HCT116 (cell line): ENCODE measurements at regions not wholly inside any gene's neighbourhood (a gene's known extent, or its start where the extent isn't known, plus 50 kb on each side); places are given as distances from the start of the nearest gene placed in this dataset.

Experiments used
- EZH2phosphoT487 ChIP-seq: fragments of 200-600 bp; IDR thresholded peaks from 2 replicates; pipeline ENCODE4 v1.6.1; 2018; ENCODE audit warnings: antibody characterized with exemption, borderline replicate concordance
- MAX ChIP-seq: IDR thresholded peaks from 2 replicates; pipeline ENCODE4 v1.6.1; 2012
- POLR2A ChIP-seq: IDR thresholded peaks from 2 replicates; pipeline ENCODE4 v1.7.0; 2011; ENCODE audit warnings: borderline replicate concordance; ENCODE audit not compliant: insufficient read depth, insufficient read length; ENCODE audit errors: extremely low read depth
- POLR2AphosphoS5 ChIP-seq: IDR thresholded peaks from 2 replicates; pipeline ENCODE4 v1.6.1; 2011; ENCODE audit warnings: mild to moderate bottlenecking, low read depth, low read length, moderate library complexity
- RAD21 ChIP-seq: IDR thresholded peaks from 2 replicates; pipeline ENCODE4 v1.6.1; 2012; ENCODE audit warnings: low read depth, mild to moderate bottlenecking
- REST ChIP-seq: IDR thresholded peaks from 2 replicates; pipeline ENCODE4 v1.6.1; 2012; ENCODE audit warnings: low read depth
- SIN3A ChIP-seq: IDR thresholded peaks from 2 replicates; pipeline ENCODE4 v1.6.1; 2012; ENCODE audit warnings: low read depth
- TF ChIP-seq, protein P1 (sequence below): IDR thresholded peaks from 2 replicates; pipeline ENCODE4 v1.6.1; 2011; ENCODE audit warnings: mild to moderate bottlenecking, low read length, moderate library complexity; ENCODE audit not compliant: insufficient replicate concordance; ENCODE audit errors: extremely low read depth
- TF ChIP-seq, protein P2 (sequence below), 3 experiments: fragments of 200-600 bp in 1 of 3; sonication (generic) in 1 of 3; IDR thresholded peaks in 2 of 3; conservative IDR thresholded peaks in 1 of 3; 2 replicates each; pipeline ENCODE4 v1.5.1; 2012 to 2017; ENCODE audit warnings: low read depth in 2 of 3, low read length in 2 of 3, antibody characterized with exemption in 1 of 3, borderline replicate concordance in 1 of 3, control low read depth in 1 of 3, mild to moderate bottlenecking in 1 of 3, mixed read lengths in 1 of 3, mixed run types in 1 of 3, moderate library complexity in 1 of 3; ENCODE audit not compliant: insufficient read depth in 1 of 3

DNA sequence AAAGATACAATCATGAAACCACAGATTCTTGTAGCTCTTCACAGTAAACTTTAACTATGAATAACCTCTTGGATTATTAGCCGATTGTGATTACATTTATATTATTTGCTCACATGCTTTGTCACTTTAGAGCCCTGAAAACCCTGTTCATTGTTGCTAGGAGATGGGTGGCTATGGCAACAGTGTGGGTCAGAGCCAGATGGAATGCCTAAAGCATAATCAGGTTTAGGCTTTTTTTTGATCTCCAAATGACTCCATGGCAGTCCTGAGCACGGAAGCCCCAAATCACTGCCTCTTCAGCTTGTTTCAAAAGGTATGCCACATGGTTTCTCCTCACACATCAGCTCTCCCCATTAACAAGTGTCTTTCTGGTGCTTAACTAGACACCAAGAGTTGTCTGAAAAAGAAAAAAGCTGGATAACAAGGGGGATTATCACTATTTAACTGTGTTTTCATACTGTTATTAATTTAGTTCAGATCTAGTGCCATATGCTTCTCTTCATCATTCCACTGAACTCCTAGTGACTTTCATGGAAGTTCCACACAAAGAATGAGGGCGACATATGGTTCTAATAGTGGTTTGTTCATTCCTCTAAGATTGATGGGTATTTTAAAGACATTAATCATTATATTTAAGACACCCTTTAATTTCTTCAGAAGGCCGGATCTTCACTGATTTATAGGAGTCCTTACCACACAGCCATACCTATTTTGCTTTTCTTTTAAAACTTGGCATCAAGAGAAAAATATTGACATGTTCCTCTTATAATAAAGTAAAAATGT, 88.8 kb upstream of the PAM start:
- TF ChIP-seq MAX = no peak
- TF ChIP-seq, protein P1, sequence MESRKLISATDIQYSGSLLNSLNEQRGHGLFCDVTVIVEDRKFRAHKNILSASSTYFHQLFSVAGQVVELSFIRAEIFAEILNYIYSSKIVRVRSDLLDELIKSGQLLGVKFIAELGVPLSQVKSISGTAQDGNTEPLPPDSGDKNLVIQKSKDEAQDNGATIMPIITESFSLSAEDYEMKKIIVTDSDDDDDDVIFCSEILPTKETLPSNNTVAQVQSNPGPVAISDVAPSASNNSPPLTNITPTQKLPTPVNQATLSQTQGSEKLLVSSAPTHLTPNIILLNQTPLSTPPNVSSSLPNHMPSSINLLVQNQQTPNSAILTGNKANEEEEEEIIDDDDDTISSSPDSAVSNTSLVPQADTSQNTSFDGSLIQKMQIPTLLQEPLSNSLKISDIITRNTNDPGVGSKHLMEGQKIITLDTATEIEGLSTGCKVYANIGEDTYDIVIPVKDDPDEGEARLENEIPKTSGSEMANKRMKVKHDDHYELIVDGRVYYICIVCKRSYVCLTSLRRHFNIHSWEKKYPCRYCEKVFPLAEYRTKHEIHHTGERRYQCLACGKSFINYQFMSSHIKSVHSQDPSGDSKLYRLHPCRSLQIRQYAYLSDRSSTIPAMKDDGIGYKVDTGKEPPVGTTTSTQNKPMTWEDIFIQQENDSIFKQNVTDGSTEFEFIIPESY = no peak
- TF ChIP-seq, protein P2, sequence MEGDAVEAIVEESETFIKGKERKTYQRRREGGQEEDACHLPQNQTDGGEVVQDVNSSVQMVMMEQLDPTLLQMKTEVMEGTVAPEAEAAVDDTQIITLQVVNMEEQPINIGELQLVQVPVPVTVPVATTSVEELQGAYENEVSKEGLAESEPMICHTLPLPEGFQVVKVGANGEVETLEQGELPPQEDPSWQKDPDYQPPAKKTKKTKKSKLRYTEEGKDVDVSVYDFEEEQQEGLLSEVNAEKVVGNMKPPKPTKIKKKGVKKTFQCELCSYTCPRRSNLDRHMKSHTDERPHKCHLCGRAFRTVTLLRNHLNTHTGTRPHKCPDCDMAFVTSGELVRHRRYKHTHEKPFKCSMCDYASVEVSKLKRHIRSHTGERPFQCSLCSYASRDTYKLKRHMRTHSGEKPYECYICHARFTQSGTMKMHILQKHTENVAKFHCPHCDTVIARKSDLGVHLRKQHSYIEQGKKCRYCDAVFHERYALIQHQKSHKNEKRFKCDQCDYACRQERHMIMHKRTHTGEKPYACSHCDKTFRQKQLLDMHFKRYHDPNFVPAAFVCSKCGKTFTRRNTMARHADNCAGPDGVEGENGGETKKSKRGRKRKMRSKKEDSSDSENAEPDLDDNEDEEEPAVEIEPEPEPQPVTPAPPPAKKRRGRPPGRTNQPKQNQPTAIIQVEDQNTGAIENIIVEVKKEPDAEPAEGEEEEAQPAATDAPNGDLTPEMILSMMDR (IDR thresholded peaks at IDR 0.05 in 2 of 3, conservative IDR thresholded peaks at IDR 0.05 in 1 of 3; ENCODE audit: borderline replicate concordance in 1 of 3, insufficient read depth in 1 of 3, low read depth in 2 of 3, low read length in 2 of 3) = no peak
- TF ChIP-seq RAD21 = no peak
- no peak for TF ChIP-seq POLR2A
- no peak for TF ChIP-seq POLR2AphosphoS5
- TF ChIP-seq REST = no peak
- TF ChIP-seq SIN3A = no peak
- TF ChIP-seq EZH2phosphoT487 = no peak
